NCI-H510A (cell line): ENCODE measurements at regions not wholly inside any gene's neighbourhood (a gene's known extent, or its start where the extent isn't known, plus 50 kb on each side); places are given as distances from the start of the nearest gene placed in this dataset.

Experiments used
- DNase-seq: peaks from one replicate; lab custom pipeline; 2025; lab: John Stamatoyannopoulos, UW

- DNase-seq: no peak
Observed at GRCh38 chr12:76706761-76707160, 57.2 kb upstream of the ZDHHC17 start.

GRCh38 chr12:76707772-76708171 is 56.1 kb upstream of the ZDHHC17 start:
- no peak for DNase-seq

GRCh38 chr12:76708296-76708695 is 55.6 kb upstream of the ZDHHC17 start:
- DNase-seq: no peak

- no peak for DNase-seq
Observed at GRCh38 chr12:76711241-76711640, 52.7 kb upstream of the ZDHHC17 start.

GRCh38 chr12:76713130-76713529 is 50.8 kb upstream of the ZDHHC17 start:
- no peak for DNase-seq

GRCh38 chr12:76713986-76714385 is 49.9 kb upstream of the ZDHHC17 start:
- no peak for DNase-seq
